GM03348 (cell line): ENCODE measurements at regions not wholly inside any gene's neighbourhood (a gene's known extent, or its start where the extent isn't known, plus 50 kb on each side); places are given as distances from the start of the nearest gene placed in this dataset.

Experiments used
- DNase-seq: peaks from one replicate; pipeline ENCODE4 v3.0.0; 2012; ENCODE audit warnings: low spot score

GRCh38 chr19:30898353-30899103 lies 450.7 kb downstream of the TSHZ3 start:
- DNase-seq = no peak

- DNase-seq = no peak
Measured at GRCh38 chr19:30897553-30897952, 451.7 kb downstream of the TSHZ3 start.

GRCh38 chr19:30897034-30897433 lies 452.2 kb downstream of the TSHZ3 start:
- DNase-seq = no peak

GRCh38 chr19:30896554-30896953 lies 452.7 kb downstream of the TSHZ3 start:
- no peak for DNase-seq

GRCh38 chr19:30895946-30896345 lies 453.3 kb downstream of the TSHZ3 start:
- no peak for DNase-seq

GRCh38 chr19:30891051-30891450 lies 458.2 kb downstream of the TSHZ3 start:
- DNase-seq = no peak

- no peak for DNase-seq
Measured at GRCh38 chr19:30890033-30890432, 459.2 kb downstream of the TSHZ3 start.

- DNase-seq = no peak
Measured at GRCh38 chr19:30888937-30889336, 460.3 kb downstream of the TSHZ3 start.

GRCh38 chr19:30887042-30887441 lies 462.2 kb downstream of the TSHZ3 start:
- DNase-seq = no peak

- DNase-seq = no peak
Measured at GRCh38 chr19:30886222-30886621, 463.0 kb downstream of the TSHZ3 start.

GRCh38 chr19:30884146-30884812 lies 465.0 kb downstream of the TSHZ3 start:
- no peak for DNase-seq

- no peak for DNase-seq
Measured at GRCh38 chr19:30883071-30883470, 466.2 kb downstream of the TSHZ3 start.

GRCh38 chr19:30882411-30883005 lies 466.7 kb downstream of the TSHZ3 start:
- DNase-seq = no peak

GRCh38 chr19:30881930-30882329 lies 467.3 kb downstream of the TSHZ3 start:
- DNase-seq = no peak

GRCh38 chr19:30881281-30881680 lies 468.0 kb downstream of the TSHZ3 start:
- no peak for DNase-seq

GRCh38 chr19:30880551-30880950 lies 468.7 kb downstream of the TSHZ3 start:
- DNase-seq = no peak

- no peak for DNase-seq
Measured at GRCh38 chr19:30880151-30880550, 469.1 kb downstream of the TSHZ3 start.

- DNase-seq = no peak
Measured at GRCh38 chr19:30879736-30880135, 469.5 kb downstream of the TSHZ3 start.

- no peak for DNase-seq
Measured at GRCh38 chr19:30879225-30879624, 470.0 kb downstream of the TSHZ3 start.

- no peak for DNase-seq
Measured at GRCh38 chr19:30878495-30878894, 470.7 kb downstream of the TSHZ3 start.

- no peak for DNase-seq
Measured at GRCh38 chr19:30877661-30878113, 471.5 kb downstream of the TSHZ3 start.

GRCh38 chr19:30873691-30874090 lies 475.5 kb downstream of the TSHZ3 start:
- no peak for DNase-seq

- no peak for DNase-seq
Measured at GRCh38 chr19:30873003-30873402, 476.2 kb downstream of the TSHZ3 start.
